Heart right ventricle (tissue), 16 donors: ENCODE measurements at regions not wholly inside any gene's neighbourhood (a gene's known extent, or its start where the extent isn't known, plus 50 kb on each side); places are given as distances from the start of the nearest gene placed in this dataset.

Experiments
- ATAC-seq, 8 donors: fragments of 200-7000 bp; cut with Tn5 transposase; one replicate each; pipeline ENCODE4 v1.9.1; 2020; ENCODE audit warnings: mild to moderate bottlenecking in 8 of 8, moderate library complexity in 8 of 8, moderate number of reproducible peaks in 1 of 8
- DNase-seq, 2 donors: peaks; one replicate each; pipeline ENCODE4 v3.0.0-alpha.2; 2020
- H3K27ac ChIP-seq, 10 donors: fragments of 200-600 bp; sonication (generic) in 2 of 10; one replicate each; pipeline versions ENCODE4 v1.5.0 to v1.8.0; 2020 to 2022; ENCODE audit warnings: mild to moderate bottlenecking in 3 of 10
- H3K27me3 ChIP-seq, 7 donors: fragments of 200-600 bp; one replicate each; pipeline ENCODE4 v1.8.0; 2021 to 2022; ENCODE audit warnings: mild to moderate bottlenecking in 2 of 7
- H3K36me3 ChIP-seq, 9 donors: fragments of 200-600 bp; sonication (generic) in 1 of 9; one replicate each; pipeline versions ENCODE4 v1.5.0 to v1.8.0; 2020 to 2022; ENCODE audit warnings: mild to moderate bottlenecking in 2 of 9
- H3K4me1 ChIP-seq, 9 donors: fragments of 200-600 bp; sonication (generic) in 1 of 9; one replicate each; pipeline versions ENCODE4 v1.5.0 to v1.8.0; 2020 to 2022; ENCODE audit warnings: mild to moderate bottlenecking in 4 of 9
- H3K4me3 ChIP-seq, 10 donors: fragments of 200-600 bp; sonication (generic) in 2 of 10; one replicate each; pipeline versions ENCODE4 v1.5.0 to v1.8.0; 2020 to 2022; ENCODE audit warnings: mild to moderate bottlenecking in 7 of 10, moderate library complexity in 2 of 10
- H3K9me3 ChIP-seq, 11 donors: fragments of 200-600 bp in 10 of 11; sonication (generic) in 2 of 11; one replicate each; pipeline versions ENCODE4 v1.5.0 to v1.8.0; 2013 to 2022; ENCODE audit warnings: mild to moderate bottlenecking in 2 of 11, control low read depth in 1 of 11, moderate library complexity in 1 of 11
- CTCF ChIP-seq, 9 donors: fragments of 200-600 bp; sonication (generic) in 2 of 9; IDR thresholded peaks; one replicate each; pipeline versions ENCODE4 v1.5.0 to v1.8.0; 2021 to 2022; ENCODE audit warnings: antibody characterized with exemption in 9 of 9, mild to moderate bottlenecking in 5 of 9, moderate library complexity in 1 of 9
- WGBS, 2 donors: extraction: QIAGEN DNeasy Blood & Tissue Kit; methylation state at CpG; one replicate each; pipeline ENCODE4 v1.1.7; 2013; ENCODE audit warnings: inconsistent platforms in 1 of 2; 5-methylcytosine and 5-hydroxymethylcytosine counted together
- intact Hi-C, 10 donors: fragments of 100-400 bp; cut with DNase I; formaldehyde crosslinking; loops; one replicate each; pipeline versions ENCODE4 v1.11.1 to v1.14.2; 2022
- donor health status: Arrhythmogenic right ventricular cardiomyopathy.
- donor health status: ischemic (EF 13 %, LVEDD 7.1; RV severe dilation, severe dysfunction).
- donor health status: healthy with polysubstance abuse.
- donor health status: DM: no; HTN: yes; CAD: no.
- donor health status: DM: no; HTN: no; CAD: no.
- donor health status: ischemic (EF 25% LVEDD 6.9; RV normal size, moderate dysfunction).
- donor health status: ischemic (EF 25% LVEDD 5.7; RV mildly dilated, moderate dysfunction).
- donor health status: healthy.
- donor health status: DM: yes; HTN: yes; CAD: no.
- donor health status: Ischemic cardiomyopathy.
- donor health status: ischemic (EF 35%, LVEDD 5.7; RV mildly dilated, moderate dysfunction).
- donor health status: nonischemic (EF 11% LVEDD 7.7; RV severe dilation, severe dysfunction).
- donor health status: DM: yes; HTN: yes; CAD: no.
- donor health status: PGD.
- donor health status: ischemic (EF 29% LVEDD 5.4; RV normal size, mild dysfunction).
- donor health status: nonischemic (EF 23%, LVEDD 6.1; RV moderate dilation, normal function).

- H3K4me1 ChIP-seq, result no peaks in the 10 kb centered on the region
- WGBS, 2 donors, result 12 to 16% methylated on average over 2 of the region's 2 CpGs
Observed at GRCh38 chr12:74408601-74409166, 129.0 kb upstream of the ATXN7L3B start.

GRCh38 chr12:74412606-74413230 lies 124.9 kb upstream of the ATXN7L3B start:
- peak in 8 of 9 donors; percentile 12 to 58 (median 42) for TF ChIP-seq CTCF (IDR thresholded peaks at IDR 0.05)
- ATAC-seq, result no peak
- Histone ChIP-seq H3K9me3 (no peaks in the 10 kb centered on the region), H3K36me3 (no peaks in the 10 kb centered on the region), H3K27ac (no peak overlapping the region), H3K4me1 (no peaks in the 10 kb centered on the region), H3K4me3 (no peak overlapping the region), H3K27me3 (no peaks in the 10 kb centered on the region)
- intact Hi-C loops, result loop anchor here in 2 of 10 donors (10.0 kb wide), 2 partner anchors 98 to 298 kb away; no protein-coding TSS in a partner anchor
- no peak for DNase-seq
- 49 to 51% methylated on average over 2 of the region's 2 CpGs for WGBS, 2 donors

More at GRCh38 chr12:74408601-74409166, 129.0 kb upstream of the ATXN7L3B start:
- Histone ChIP-seq H3K27me3 (no peaks in the 10 kb centered on the region), H3K4me3 (no peak overlapping the region), H3K27ac (no peak overlapping the region), H3K9me3 (no peaks in the 10 kb centered on the region), H3K36me3 (no peaks in the 10 kb centered on the region)
- ATAC-seq (no peak), DNase-seq (no peak)
- TF ChIP-seq CTCF (IDR thresholded peaks at IDR 0.05), result no peak
- intact Hi-C loops, result no loop called here

GRCh38 chr12:74415633-74416032 lies 122.0 kb upstream of the ATXN7L3B start:
- Histone ChIP-seq H3K36me3 (no peaks in the 10 kb centered on the region), H3K9me3 (no peaks in the 10 kb centered on the region), H3K4me1 (no peaks in the 10 kb centered on the region), H3K27me3 (no peaks in the 10 kb centered on the region), H3K27ac (no peak overlapping the region), H3K4me3 (no peak overlapping the region)
- peak in 7 of 9 donors; percentile 27 to 53 (median 40) for TF ChIP-seq CTCF (IDR thresholded peaks at IDR 0.05)
- intact Hi-C loops, result loop anchor here in 2 of 10 donors (10.0 kb wide), 2 partner anchors 101 to 301 kb away; no protein-coding TSS in a partner anchor
- no peak for DNase-seq
- no peak for ATAC-seq

- no peak for TF ChIP-seq CTCF (IDR thresholded peaks at IDR 0.05)
- intact Hi-C loops, result loop anchor here in 2 of 10 donors (10.0 kb wide), 2 partner anchors 104 to 304 kb away; no protein-coding TSS in a partner anchor
- no peak for DNase-seq
- Histone ChIP-seq H3K9me3 (no peaks in the 10 kb centered on the region), H3K27ac (no peak overlapping the region), H3K4me3 (no peak overlapping the region), H3K36me3 (no peaks in the 10 kb centered on the region), H3K4me1 (no peaks in the 10 kb centered on the region), H3K27me3 (no peaks in the 10 kb centered on the region)
- 76 to 90% methylated on average over 1 of the region's 1 CpG for WGBS, 2 donors
- no peak for ATAC-seq
Observed at GRCh38 chr12:74418573-74418972, 119.1 kb upstream of the ATXN7L3B start.
